ENCODE measurements at regions not wholly inside any gene's neighbourhood (a gene's known extent, or its start where the extent isn't known, plus 50 kb on each side); places are given as distances from the start of the nearest gene placed in this dataset.

DNA sequence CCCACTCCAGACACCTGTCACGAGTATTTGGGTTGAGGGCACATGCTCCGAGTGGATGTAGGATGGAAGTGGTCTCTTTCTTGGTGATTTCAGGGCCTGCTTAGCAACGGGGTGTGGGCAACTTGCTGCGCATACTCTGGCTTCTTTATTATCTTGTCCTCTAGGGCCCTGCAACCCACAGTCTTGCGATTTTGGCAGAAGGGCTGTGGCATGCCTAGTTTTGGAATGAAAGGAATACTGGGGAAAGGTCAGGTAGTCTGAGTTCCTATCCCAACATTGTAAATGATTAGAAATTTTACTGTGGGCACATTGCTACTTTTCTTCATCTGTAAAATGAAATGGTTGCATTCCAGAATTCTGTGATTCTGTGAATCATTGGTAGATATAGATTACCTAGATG lies 74.3 kb downstream of the ACTBL2 start:
- no peaks in the 10 kb centered on the region for H3K4me1 ChIP-seq
- no peak for DNase-seq
- no peaks in the 10 kb centered on the region for H3K9me3 ChIP-seq (replicated peaks)
- no peaks in the 10 kb centered on the region for H3K36me3 ChIP-seq
- H3K27me3 ChIP-seq: no peaks in the 10 kb centered on the region; the same call in 1 of the 2 replicates
- H3K27ac ChIP-seq: no peak overlapping the region
- H3K4me3 ChIP-seq: no peak overlapping the region

DNA sequence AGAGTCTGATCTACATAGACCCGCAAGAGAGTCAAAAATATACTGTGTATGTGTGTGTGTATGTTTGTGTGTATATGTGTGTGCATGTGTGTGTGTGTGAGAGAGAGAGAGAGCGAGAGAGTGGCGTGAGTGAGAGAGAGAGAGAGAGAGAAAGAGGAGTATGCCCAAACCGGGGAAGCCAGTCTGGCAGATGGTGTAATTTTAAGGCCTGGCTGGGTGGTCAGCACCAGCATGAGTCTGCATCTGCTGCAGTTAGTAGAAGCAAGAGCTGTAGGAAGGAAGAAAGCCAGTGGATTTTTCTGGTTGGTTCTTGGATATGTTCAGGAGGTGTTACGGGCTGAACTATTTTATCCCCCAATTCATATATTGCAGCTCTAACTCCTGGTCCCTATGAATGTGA lies 75.2 kb downstream of the ACTBL2 start:
- H3K4me3 ChIP-seq: no peak overlapping the region
- no peaks in the 10 kb centered on the region for H3K4me1 ChIP-seq
- H3K27me3 ChIP-seq: no peaks in the 10 kb centered on the region; the same call in 1 of the 2 replicates
- H3K36me3 ChIP-seq: no peaks in the 10 kb centered on the region
- no peaks in the 10 kb centered on the region for H3K9me3 ChIP-seq (replicated peaks)
- no peak for DNase-seq
- H3K27ac ChIP-seq: no peak overlapping the region

DNA sequence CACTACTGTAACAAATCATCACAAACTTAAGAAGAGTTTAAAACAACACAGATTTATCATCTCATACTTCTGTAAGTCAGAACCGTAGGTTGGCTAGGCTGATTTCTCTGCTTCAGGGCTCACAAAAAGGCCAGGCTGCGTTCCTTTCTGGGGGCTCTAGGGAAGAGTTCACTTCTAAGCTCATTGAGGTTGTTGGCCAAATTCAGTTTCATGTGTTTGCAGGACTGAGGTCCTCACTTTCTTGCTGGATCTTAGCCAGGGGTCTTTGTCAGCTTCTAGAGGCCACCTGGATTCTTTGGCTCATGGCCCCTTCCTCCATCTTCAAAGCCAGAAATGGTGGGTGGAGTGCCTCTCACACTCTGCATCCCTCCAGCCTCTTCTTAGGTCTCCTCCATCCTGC lies 76.0 kb downstream of the ACTBL2 start:
- no peak for DNase-seq
- Histone ChIP-seq H3K9me3 (replicated peaks) (no peaks in the 10 kb centered on the region), H3K36me3 (no peaks in the 10 kb centered on the region), H3K27me3 (no peaks in the 10 kb centered on the region; the same call in 1 of the 2 replicates), H3K27ac (no peak overlapping the region), H3K4me1 (no peaks in the 10 kb centered on the region), H3K4me3 (no peak overlapping the region)

DNA sequence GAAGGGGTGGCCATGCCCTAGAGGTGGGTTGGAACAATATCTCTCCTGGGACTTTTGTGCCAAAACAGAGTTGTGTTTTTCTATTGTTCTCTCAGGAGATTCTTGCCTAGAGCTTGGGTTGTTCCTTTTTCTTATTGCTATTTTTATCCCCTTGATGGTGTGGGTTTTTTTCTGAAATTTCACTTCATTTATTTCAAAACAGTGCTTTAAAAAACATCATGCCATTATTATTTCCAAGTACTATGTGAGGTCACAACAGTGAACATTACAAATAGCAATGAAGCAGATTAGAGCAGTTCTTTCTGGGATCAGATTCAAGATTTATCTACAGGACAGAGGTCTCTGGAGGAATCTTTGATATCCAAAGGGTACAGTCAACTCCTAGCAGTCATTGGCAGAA lies 76.6 kb downstream of the ACTBL2 start:
- Histone ChIP-seq H3K27me3 (no peaks in the 10 kb centered on the region; the same call in 1 of the 2 replicates), H3K4me3 (no peak overlapping the region), H3K4me1 (no peaks in the 10 kb centered on the region), H3K27ac (no peak overlapping the region), H3K36me3 (no peaks in the 10 kb centered on the region), H3K9me3 (replicated peaks) (no peaks in the 10 kb centered on the region)
- DNase-seq: no peak

DNA sequence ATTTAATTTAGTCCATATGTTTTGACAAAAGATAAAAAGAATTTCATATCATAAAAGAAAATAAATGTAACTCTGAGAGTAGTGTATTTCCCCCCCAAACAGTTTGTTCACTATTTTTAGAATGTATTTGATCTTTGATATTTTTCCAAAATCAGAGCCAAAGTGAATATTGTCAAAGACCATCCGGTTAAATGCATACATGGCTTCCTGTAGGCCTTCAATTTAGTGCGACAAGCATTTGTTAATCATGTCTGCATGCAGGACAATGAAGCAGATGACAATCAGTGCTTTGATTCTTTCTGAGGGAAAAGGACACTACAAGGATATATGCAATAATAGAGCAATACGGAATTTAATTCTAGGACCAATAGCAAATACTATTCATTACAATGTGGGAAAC lies 79.8 kb downstream of the ACTBL2 start:
- H3K9me3 ChIP-seq (replicated peaks): no peaks in the 10 kb centered on the region
- H3K36me3 ChIP-seq: no peaks in the 10 kb centered on the region
- H3K27ac ChIP-seq: no peak overlapping the region
- H3K27me3 ChIP-seq: no peaks in the 10 kb centered on the region; the same call in 1 of the 2 replicates
- DNase-seq: no peak
- no peak overlapping the region for H3K4me3 ChIP-seq
- H3K4me1 ChIP-seq: no peaks in the 10 kb centered on the region

DNA sequence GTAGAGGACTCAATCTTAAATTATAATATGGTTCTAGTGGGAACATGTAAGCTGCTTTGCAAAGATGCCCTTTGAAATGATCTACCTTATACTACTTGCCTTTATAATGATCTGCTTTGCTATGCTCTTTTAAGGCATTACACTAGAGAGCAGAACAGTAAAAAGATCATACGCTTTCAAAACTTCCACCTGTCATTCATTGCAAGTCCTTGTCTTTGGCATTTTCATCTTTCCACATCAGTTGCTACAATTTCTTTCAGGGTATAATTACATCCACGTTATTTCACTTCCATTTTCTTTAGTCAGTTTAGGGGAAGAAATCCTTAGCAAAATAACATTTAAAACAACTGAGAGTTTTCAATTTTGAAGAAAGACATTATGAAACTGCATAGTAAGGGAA lies 80.3 kb downstream of the ACTBL2 start:
- no peaks in the 10 kb centered on the region for H3K4me1 ChIP-seq
- H3K9me3 ChIP-seq (replicated peaks): no peaks in the 10 kb centered on the region
- H3K4me3 ChIP-seq: no peak overlapping the region
- no peak for DNase-seq
- H3K27ac ChIP-seq: no peak overlapping the region
- H3K36me3 ChIP-seq: no peaks in the 10 kb centered on the region
- no peaks in the 10 kb centered on the region; the same call in 1 of the 2 replicates for H3K27me3 ChIP-seq

DNA sequence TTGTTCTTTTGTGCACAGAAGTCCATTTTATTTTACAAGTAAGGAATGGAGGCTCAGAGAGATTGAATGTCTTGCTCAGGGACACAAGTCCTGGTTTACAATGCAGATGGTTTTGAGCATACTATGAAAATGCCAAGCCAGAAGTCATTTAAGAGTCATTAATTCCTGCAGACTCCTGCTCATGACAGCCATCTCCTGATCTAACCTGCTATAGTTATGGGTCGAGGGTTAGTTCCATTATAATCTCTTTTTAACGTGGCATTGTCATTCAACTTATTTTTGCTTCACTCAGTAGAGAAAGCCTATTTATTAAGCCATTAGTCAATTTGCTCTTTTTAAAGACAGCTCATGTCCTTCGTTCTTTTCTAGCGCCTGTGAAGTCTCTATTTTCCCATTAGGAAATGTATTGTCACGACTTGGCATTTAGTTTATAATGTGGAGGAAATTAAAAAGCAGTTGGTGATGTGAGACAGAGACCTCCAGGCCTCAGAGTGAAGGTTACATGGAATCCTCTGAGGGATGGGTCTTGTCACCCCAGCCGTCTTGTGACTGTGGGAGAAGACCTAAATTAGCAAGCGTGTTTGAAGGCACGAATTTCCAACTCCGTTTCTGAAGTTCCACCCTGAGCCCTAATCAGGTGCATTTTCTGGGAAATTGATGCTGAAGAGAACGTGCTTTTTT lies 84.1 kb downstream of the ACTBL2 start:
- H3K36me3 ChIP-seq: no peaks in the 10 kb centered on the region
- no peaks in the 10 kb centered on the region for H3K9me3 ChIP-seq (replicated peaks)
- no peak overlapping the region for H3K27ac ChIP-seq
- no peaks in the 10 kb centered on the region for H3K27me3 ChIP-seq
- no peaks in the 10 kb centered on the region for H3K4me1 ChIP-seq
- no peak overlapping the region for H3K4me3 ChIP-seq
- no peak for DNase-seq

DNA sequence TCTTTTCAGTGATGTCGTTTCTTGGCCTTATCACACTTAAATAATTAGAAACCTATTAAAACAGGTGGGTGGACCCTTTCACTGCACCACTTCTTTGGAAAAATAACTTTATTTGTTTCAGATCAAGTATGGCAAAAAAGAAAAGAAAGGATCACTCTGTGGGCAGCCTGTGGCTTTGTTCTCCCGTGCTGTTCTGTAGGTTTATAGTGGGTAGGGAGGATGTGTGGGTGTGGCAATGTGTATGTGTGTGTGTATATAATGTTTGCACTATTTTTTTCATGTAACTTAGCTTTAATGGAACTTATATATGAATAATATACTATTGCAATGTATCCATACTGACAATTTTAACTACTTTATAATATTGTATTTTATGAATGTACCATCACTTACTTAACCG lies 85.9 kb downstream of the ACTBL2 start:
- Histone ChIP-seq H3K9me3 (replicated peaks) (no peaks in the 10 kb centered on the region), H3K36me3 (no peaks in the 10 kb centered on the region), H3K4me1 (no peaks in the 10 kb centered on the region), H3K4me3 (no peak overlapping the region), H3K27ac (no peak overlapping the region), H3K27me3 (no peaks in the 10 kb centered on the region)
- no peak for DNase-seq

DNA sequence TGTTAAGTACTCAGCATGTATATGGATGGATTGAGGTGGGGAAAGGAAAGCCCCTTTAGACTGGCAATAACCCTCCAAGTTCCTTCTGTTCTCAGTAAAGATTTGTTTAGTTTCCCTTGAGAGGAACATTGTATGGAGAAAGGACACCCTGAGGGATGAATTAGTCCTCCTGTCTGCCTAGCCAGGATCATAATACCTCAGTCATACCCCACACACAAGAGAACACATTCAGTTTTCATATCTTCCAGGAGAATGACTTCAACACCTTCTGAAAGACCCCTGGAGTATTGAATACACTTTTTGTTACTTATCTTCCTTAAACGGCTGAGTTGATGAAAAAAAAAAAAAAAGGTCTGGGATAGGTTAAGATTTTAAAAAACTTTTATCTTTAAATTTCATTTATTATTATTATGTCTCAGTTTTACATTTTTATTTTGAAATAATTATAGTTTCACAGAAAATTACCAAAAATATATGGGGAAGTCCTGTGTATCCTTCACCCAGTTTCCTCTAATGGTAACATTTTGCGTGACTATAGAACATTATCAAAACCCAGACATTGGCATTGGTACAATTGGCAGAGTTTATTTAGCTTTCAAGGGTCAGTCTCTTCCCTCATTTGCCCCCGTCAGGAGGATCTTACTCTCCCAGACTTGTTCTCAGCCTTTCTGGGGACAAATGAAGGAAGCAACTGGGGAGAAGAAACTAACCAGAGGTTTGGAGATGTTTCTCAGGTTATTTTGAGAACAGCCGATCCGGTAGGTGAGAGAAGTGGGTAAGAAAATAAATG lies 88.0 kb downstream of the ACTBL2 start:
- no peaks in the 10 kb centered on the region for H3K9me3 ChIP-seq (replicated peaks)
- H3K27ac ChIP-seq: no peak overlapping the region
- H3K4me1 ChIP-seq: no peaks in the 10 kb centered on the region
- no peaks in the 10 kb centered on the region for H3K27me3 ChIP-seq
- H3K36me3 ChIP-seq: no peaks in the 10 kb centered on the region
- no peak for DNase-seq
- H3K4me3 ChIP-seq: no peak overlapping the region

DNA sequence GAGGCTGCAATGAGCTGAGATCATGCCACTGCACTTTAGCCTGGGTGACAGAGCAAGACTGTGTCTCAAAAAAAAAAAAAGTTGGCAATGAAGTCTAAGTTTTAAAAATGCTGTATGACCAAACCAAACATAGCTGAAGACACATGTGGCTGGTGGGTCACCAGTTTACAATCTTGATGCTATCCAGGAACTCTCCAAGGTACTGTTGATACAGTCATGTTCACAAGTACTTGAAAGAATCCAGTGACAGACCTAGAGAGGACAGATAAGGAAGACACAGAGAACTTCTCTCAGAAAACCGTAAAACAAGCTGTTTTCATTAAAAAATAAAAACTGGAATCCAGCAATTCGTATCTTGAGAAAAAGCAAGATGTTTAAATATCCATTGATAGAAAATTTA lies 95.7 kb downstream of the ACTBL2 start:
- Histone ChIP-seq H3K27ac (no peak overlapping the region), H3K27me3 (no peaks in the 10 kb centered on the region), H3K4me3 (no peak overlapping the region), H3K36me3 (no peaks in the 10 kb centered on the region), H3K4me1 (peaks cover 3% of the 10 kb centered on the region; the same call in 1 of the 2 replicates), H3K9me3 (replicated peaks) (no peaks in the 10 kb centered on the region)
- DNase-seq: peak in 1 of 2 experiments; percentile 34

DNA sequence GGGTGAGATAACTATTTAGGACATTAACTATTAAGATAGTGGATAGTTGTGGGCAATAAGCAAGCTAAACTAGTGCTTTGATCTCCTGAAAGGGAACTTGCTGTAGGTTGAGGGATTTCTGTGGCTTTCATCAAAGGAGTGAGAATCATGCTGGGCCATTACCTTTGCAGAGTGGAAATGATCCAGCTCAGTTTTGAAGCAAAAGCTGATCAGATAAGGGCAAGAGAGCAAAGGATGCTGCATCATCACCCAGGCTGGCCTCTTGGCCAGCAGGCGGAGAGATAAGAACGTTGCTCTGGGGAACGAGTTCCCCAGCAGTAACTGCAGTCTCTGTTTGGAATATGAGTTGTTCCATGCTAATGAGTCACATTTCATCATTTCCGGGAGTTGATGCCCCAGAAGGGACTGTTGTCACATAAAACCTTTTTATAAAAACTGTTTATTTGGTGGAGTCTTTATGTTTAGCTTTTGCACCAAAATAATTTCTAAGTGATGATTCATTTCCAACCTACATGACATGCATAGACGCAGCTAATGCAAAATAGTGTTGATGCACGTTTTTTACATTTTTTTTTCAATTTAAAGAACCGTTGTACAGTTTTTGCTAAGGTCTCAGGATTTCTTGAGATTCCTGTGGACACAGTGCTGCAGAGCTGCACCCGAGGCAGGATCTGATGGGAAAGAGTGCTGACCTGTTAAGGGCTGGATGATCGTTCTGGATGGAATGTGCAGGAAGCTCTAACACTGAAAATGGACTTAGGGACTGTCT lies 99.3 kb downstream of the ACTBL2 start:
- Histone ChIP-seq H3K36me3 (no peaks in the 10 kb centered on the region), H3K27ac (no peak overlapping the region), H3K27me3 (no peaks in the 10 kb centered on the region), H3K4me3 (no peak overlapping the region), H3K9me3 (replicated peaks) (no peaks in the 10 kb centered on the region), H3K4me1 (peaks cover 3% of the 10 kb centered on the region; the same call in 1 of the 2 replicates)
- DNase-seq: peak; percentile 13 to 33

DNA sequence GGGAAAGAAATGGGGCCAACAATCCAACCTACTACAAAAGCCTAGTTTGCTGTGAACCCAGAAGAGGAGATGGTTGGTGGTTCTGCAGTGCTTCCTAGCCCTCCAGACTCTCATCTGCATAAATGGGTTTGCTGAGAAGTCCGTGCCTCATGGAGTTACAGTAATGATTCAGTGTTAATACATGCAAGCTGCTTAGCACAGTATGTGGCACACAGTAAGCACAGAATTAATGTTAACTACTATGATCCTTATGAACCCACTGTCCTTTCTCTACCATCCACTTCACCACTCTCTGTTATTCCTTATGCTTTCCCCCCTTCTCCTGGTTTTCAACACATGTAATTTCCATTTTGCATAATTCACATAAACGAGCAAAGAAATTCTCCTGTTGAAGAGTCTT lies 100.0 kb downstream of the ACTBL2 start:
- Histone ChIP-seq H3K27ac (no peak overlapping the region), H3K4me3 (no peak overlapping the region), H3K36me3 (no peaks in the 10 kb centered on the region), H3K4me1 (peaks cover 3% of the 10 kb centered on the region; the same call in 1 of the 2 replicates), H3K27me3 (no peaks in the 10 kb centered on the region), H3K9me3 (replicated peaks) (no peaks in the 10 kb centered on the region)
- DNase-seq: no peak

DNA sequence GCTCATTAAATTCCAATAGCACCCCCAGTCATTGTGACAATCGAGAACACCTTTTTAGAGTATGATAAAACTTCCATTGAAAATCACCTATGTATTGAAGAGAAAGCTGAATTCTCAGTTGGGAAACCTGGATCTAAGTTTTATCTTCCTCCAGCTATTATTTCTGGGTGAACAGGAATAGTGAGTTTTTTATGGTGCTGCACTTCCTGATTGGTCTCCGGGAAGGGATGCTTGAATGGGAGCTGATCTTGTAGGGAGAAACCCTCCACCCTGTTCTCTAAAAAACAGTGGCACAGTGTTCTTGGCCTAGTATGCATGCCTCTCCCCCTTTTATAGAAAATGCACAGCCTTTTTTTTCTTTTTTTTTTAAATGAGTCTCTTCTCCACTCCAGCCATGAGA lies 112.2 kb downstream of the ACTBL2 start:
- no peak for DNase-seq
- Histone ChIP-seq H3K27me3 (no peaks in the 10 kb centered on the region), H3K4me3 (no peak overlapping the region), H3K9me3 (replicated peaks) (no peaks in the 10 kb centered on the region), H3K36me3 (no peaks in the 10 kb centered on the region), H3K4me1 (no peaks in the 10 kb centered on the region), H3K27ac (no peak overlapping the region)

DNA sequence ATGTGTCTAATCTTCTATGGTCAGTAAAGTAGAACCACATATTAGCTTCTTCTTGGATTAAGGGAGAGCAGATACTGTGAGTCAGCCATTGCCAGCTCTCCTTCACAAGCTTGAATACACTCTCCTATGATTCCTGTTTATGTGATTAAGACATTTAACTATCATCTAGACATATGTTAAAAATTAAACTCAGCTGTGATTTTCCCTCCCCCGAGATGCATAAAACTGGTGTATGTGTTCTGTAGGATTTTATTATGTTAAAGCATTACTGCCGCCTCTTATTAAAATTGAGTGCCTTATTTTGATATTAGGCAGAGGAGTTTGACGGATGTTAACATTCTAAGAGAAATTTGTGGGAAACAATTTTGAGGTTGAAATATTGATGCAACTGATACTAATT lies 114.6 kb downstream of the ACTBL2 start:
- DNase-seq: no peak
- Histone ChIP-seq H3K4me3 (no peak overlapping the region), H3K27ac (no peak overlapping the region), H3K4me1 (0 out of 2 replicates have a peak, but pooled peaks cover 3% of the 10 kb centered on the region), H3K27me3 (no peaks in the 10 kb centered on the region), H3K9me3 (replicated peaks) (no peaks in the 10 kb centered on the region), H3K36me3 (no peaks in the 10 kb centered on the region)

DNA sequence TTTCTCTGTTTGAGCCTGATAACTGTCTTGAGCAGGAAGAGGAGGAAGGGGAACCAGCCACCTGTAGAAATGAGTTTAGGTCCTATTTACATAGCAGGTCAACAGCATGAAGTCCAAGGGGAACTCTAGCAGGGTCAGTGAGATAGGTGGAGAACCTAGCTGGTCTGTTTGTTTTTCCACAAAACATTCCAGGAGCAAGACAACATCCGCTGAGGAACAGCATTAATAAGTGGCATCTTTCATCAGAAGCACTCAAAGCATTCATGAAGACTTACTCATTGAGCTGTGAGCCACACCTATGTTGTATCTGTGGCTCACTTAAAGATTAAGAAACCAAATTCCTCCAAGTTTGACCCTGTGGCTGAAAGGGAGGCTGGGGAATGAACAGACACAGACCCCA lies 115.9 kb downstream of the ACTBL2 start:
- Histone ChIP-seq H3K9me3 (replicated peaks) (no peaks in the 10 kb centered on the region), H3K36me3 (no peaks in the 10 kb centered on the region), H3K27me3 (no peaks in the 10 kb centered on the region), H3K4me3 (no peak overlapping the region), H3K4me1 (0 out of 2 replicates have a peak, but pooled peaks cover 3% of the 10 kb centered on the region), H3K27ac (no peak overlapping the region)
- no peak for DNase-seq
